DOHH2 (cell line): ENCODE measurements at regions not wholly inside any gene's neighbourhood (a gene's known extent, or its start where the extent isn't known, plus 50 kb on each side); places are given as distances from the start of the nearest gene placed in this dataset.

ENCODE experiments used
- H3F3A ChIP-seq: fragments of 200-600 bp; sonication (generic), shearing (Covaris generic); 2 replicates; pipeline ENCODE4 v1.6.0; 2016; ENCODE audit warnings: antibody characterized with exemption, mild to moderate bottlenecking; ENCODE audit not compliant: control insufficient read depth, insufficient read depth
- H3K27ac ChIP-seq: fragments of 200-600 bp; sonication (generic); 2 replicates; pipeline ENCODE4 v1.5.1; 2014; ENCODE audit warnings: low read depth, mild to moderate bottlenecking, low read length, moderate library complexity
- H3K27me3 ChIP-seq: fragments of 200-600 bp; sonication (generic); 2 replicates; pipeline ENCODE4 v1.6.1; 2014; ENCODE audit warnings: mild to moderate bottlenecking, low read length, mixed read lengths; ENCODE audit not compliant: control insufficient read depth
- H3K36me3 ChIP-seq: fragments of 200-600 bp; sonication (generic); 2 replicates; pipeline ENCODE4 v1.6.1; 2014; ENCODE audit warnings: mild to moderate bottlenecking, low read length, moderate library complexity, mixed read lengths; ENCODE audit not compliant: control insufficient read depth
- H3K4me1 ChIP-seq: fragments of 200-600 bp; sonication (generic); 2 replicates; pipeline ENCODE4 v1.6.1; 2014; ENCODE audit warnings: mild to moderate bottlenecking, low read length, mixed read lengths; ENCODE audit not compliant: control insufficient read depth
- H3K4me2 ChIP-seq: fragments of 200-600 bp; sonication (generic); 2 replicates; pipeline ENCODE4 v1.6.0; 2014; ENCODE audit warnings: mild to moderate bottlenecking, low read length, moderate library complexity
- H3K4me3 ChIP-seq: fragments of 200-600 bp; sonication (generic); 2 replicates; pipeline ENCODE4 v1.5.1; 2014; ENCODE audit warnings: mild to moderate bottlenecking, low read length, mixed read lengths
- H3K79me2 ChIP-seq: fragments of 200-600 bp; sonication (generic); 2 replicates; pipeline ENCODE4 v1.6.1; 2014; ENCODE audit warnings: mild to moderate bottlenecking, low read length, mixed read lengths; ENCODE audit not compliant: control insufficient read depth
- H3K9me2 ChIP-seq: fragments of 200-600 bp; sonication (generic); replicated peaks from 2 replicates; pipeline ENCODE4 v1.6.1; 2014; ENCODE audit warnings: mild to moderate bottlenecking, low read length, mixed read lengths; ENCODE audit not compliant: control insufficient read depth
- H3K9me3 ChIP-seq: fragments of 200-600 bp; sonication (generic); 2 replicates; pipeline ENCODE4 v1.6.1; 2014; ENCODE audit warnings: antibody characterized with exemption, low read length, mixed read lengths; ENCODE audit not compliant: control insufficient read depth, insufficient read depth
- H4K20me1 ChIP-seq: fragments of 200-600 bp; sonication (generic); 2 replicates; pipeline ENCODE4 v1.6.0; 2014; ENCODE audit warnings: low read depth, mild to moderate bottlenecking, antibody characterized with exemption, low read length, moderate library complexity; ENCODE audit not compliant: control insufficient read depth, insufficient read depth
- CTCF ChIP-seq: fragments of 200-600 bp; sonication (generic); IDR thresholded peaks from one replicate; pipeline ENCODE4 v1.5.1; 2014; ENCODE audit warnings: antibody characterized with exemption, mild to moderate bottlenecking, low read depth, low read length; ENCODE audit not compliant: poor library complexity, severe bottlenecking
- EZH2phosphoT487 ChIP-seq: fragments of 200-600 bp; sonication (generic); IDR thresholded peaks from 2 replicates; pipeline ENCODE4 v1.6.1; 2017; ENCODE audit warnings: borderline replicate concordance, mild to moderate bottlenecking, antibody characterized with exemption, low read length, moderate library complexity, mixed read lengths

GRCh38 chr12:45605624-45606023, 123.9 kb upstream of the ARID2 start:
- no peak overlapping the region for H3K4me3 ChIP-seq

GRCh38 chr12:45611061-45611460, 118.4 kb upstream of the ARID2 start:
- Histone ChIP-seq H3K9me3 (no peaks in the 10 kb centered on the region), H3F3A (no peaks in the 10 kb centered on the region), H4K20me1 (no peaks in the 10 kb centered on the region), H3K27ac (no peak overlapping the region), H3K4me3 (no peak overlapping the region), H3K27me3 (no peaks in the 10 kb centered on the region), H3K9me2 (no peaks in the 10 kb centered on the region), H3K36me3 (no peaks in the 10 kb centered on the region), H3K4me1 (peaks cover 19% of the 10 kb centered on the region), H3K4me2 (no peak overlapping the region), H3K79me2 (no peaks in the 10 kb centered on the region)
- no peak for TF ChIP-seq CTCF
- no peak for TF ChIP-seq EZH2phosphoT487

More at GRCh38 chr12:45605624-45606023, 123.9 kb upstream of the ARID2 start:
- H3K27ac ChIP-seq: no peak overlapping the region
- H3K36me3 ChIP-seq: no peaks in the 10 kb centered on the region
- H3K79me2 ChIP-seq: no peaks in the 10 kb centered on the region
- peaks cover 4% of the 10 kb centered on the region for H3K4me1 ChIP-seq
- no peaks in the 10 kb centered on the region for H3K27me3 ChIP-seq
- no peak overlapping the region for H3K4me2 ChIP-seq
- no peaks in the 10 kb centered on the region for H3K9me3 ChIP-seq
- H4K20me1 ChIP-seq: no peaks in the 10 kb centered on the region
- no peaks in the 10 kb centered on the region for H3K9me2 ChIP-seq
- no peak for TF ChIP-seq EZH2phosphoT487
- TF ChIP-seq CTCF: no peak
- H3F3A ChIP-seq: no peaks in the 10 kb centered on the region

GRCh38 chr12:45611495-45611894, 118.0 kb upstream of the ARID2 start:
- Histone ChIP-seq H3K36me3 (no peaks in the 10 kb centered on the region), H3K9me3 (no peaks in the 10 kb centered on the region), H3F3A (no peaks in the 10 kb centered on the region), H3K27me3 (no peaks in the 10 kb centered on the region), H3K4me2 (no peak overlapping the region), H3K27ac (no peak overlapping the region), H3K4me1 (peaks cover 19% of the 10 kb centered on the region), H3K4me3 (no peak overlapping the region), H3K79me2 (no peaks in the 10 kb centered on the region), H3K9me2 (no peaks in the 10 kb centered on the region), H4K20me1 (no peaks in the 10 kb centered on the region)
- TF ChIP-seq EZH2phosphoT487: no peak
- no peak for TF ChIP-seq CTCF
